ENCODE measurements at regions not wholly inside any gene's neighbourhood (a gene's known extent, or its start where the extent isn't known, plus 50 kb on each side); places are given as distances from the start of the nearest gene placed in this dataset.
"Not testable (repeated sequence)": the region's sequence is repeated elsewhere in the genome, so short reads cannot be mapped to it uniquely, and the experiment has no call there.

GRCh38 chr3:73228959-73229358 lies 167.5 kb downstream of the EBLN2 start:
- no peak for DNase-seq (ENCODE audit: low read depth)

DNA sequence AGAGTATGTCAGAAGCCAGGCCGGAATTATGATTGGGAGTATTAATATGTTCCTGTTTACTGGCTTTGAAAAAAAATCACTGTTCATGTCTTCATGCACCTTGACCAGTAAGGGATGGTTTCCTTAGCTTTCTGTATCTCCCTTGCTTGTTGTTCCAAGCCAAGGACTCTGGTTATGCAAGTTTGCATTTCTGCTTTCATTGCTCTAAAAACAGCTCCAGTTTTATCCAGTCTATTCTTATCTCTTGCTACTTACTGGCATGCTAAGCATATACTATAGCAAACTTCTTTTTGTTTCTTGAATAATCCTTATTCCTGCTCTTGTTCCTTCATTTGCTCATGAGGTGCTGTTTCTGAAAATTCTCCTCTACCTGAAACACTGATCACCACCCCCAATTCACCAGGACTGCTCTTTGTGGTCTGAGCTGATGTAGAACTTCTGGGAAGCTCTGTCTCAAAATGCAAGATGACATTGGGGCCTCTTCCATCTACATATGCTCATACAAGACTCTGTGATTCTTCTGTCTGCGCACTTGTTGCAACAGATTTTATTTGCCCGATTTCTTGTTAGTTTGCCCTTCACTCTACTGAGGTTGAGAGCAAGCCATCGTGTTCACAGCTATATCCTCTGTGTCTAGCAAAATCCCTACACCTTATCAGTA lies 173.0 kb downstream of the EBLN2 start:
- no peak for DNase-seq (ENCODE audit: low read depth)

DNA sequence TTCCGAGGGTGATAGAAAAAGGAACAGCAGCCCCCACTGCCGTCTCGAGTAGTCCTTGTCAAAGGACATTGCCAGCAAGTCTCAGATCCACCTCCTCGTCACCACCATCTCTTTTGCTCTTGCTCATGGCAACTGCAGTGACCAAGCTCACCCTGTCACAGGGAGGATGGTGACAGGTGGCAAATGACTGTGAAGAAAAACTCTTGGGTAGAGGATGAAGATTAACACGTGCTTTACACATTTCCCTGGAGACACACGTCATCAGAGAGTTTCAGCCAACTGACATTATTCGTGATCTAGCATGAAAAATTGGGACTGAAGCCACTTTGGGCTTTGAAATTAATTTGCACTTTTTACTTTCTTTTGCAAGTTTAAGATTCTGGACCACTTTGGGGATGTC lies 174.3 kb downstream of the EBLN2 start:
- no peak for DNase-seq (ENCODE audit: low read depth)

- no peak for DNase-seq (ENCODE audit: low read depth)
These were observed 175.4 kb downstream of the EBLN2 start for GRCh38 chr3:73236867-73237266.

GRCh38 chr3:73243740-73244139 lies 182.3 kb downstream of the EBLN2 start:
- DNase-seq (ENCODE audit: low read depth), result no peak

DNA sequence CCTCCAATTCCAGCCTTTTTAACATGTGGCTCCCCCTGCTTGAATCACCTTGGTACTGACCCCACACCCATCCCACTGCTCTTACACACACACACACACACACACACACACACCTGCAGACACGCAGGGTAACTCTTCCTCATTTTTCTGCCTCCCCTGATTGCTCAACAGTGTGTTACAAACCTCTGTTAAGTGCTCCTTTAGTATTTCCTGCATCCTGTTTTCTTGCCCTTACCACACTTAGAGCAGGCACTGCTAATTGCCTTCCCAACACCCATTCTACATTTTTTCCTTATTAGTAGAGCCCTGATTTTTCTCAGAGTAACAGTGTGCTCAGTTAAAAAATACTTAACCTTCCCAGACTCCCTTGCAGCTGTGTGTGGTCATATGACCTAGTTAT lies 184.0 kb downstream of the EBLN2 start:
- no peak for DNase-seq (ENCODE audit: low read depth)

DNA sequence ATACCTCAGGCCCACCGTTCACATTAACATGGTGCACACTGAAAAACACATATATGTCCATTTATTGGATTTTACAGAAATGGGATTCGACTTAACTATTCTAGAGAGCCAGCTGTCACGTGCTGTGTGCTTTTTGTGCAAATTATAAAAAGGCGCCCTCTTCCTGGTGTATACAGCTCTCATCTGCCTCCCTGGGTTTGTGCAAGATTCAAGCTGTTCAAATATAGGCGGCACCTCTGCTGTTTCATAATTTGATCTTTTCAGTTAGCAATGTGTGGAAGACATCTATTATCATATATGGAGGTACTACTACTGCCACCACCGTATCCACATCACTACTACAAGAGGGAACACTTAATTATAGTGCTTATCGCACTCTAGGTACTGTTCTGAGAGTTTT lies 187.6 kb downstream of the EBLN2 start:
- DNase-seq (ENCODE audit: low read depth), result no peak

DNA sequence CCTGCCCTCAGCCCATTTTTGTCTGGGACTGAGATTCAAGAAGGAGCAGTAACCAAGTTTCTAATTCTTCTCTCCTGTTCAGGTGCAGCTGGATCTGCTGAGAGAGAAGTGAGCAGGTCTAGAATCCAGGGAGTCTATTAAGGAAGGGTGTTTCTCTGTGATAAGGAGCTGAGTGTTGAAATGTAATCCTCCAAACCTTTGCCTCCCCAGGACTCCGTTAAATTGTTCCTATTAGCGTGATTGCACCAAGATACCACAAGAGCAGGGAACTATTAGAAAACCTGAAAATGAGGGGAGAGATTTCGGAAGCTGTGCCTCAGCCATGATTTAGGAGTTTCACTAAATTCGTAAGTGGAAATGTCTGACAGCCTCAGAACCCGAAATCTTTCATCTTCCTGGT lies 192.6 kb downstream of the EBLN2 start:
- DNase-seq (ENCODE audit: low read depth), result no peak

- DNase-seq (ENCODE audit: low read depth), result peak; percentile 20
These were observed 194.2 kb downstream of the EBLN2 start for GRCh38 chr3:73255609-73256029.

DNA sequence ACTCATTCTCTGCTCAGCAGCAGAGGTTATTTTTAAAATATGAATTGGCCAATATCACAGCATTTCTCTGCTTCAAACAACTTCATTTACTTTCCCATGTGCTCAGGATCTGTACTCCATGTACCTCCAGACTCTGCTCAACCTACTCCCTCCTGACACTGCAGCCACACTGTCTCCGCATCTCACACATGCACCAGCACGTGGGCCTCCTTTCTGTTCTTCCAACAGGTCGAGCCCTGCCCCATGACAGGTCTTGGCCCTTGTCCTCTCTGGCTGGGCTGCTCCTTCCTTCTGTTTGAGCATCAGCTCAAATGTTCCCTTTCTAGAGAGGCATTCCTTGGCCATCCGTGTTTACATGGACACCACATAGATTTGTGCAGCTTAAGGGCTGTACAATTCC lies 195.7 kb downstream of the EBLN2 start:
- no peak for DNase-seq (ENCODE audit: low read depth)

DNA sequence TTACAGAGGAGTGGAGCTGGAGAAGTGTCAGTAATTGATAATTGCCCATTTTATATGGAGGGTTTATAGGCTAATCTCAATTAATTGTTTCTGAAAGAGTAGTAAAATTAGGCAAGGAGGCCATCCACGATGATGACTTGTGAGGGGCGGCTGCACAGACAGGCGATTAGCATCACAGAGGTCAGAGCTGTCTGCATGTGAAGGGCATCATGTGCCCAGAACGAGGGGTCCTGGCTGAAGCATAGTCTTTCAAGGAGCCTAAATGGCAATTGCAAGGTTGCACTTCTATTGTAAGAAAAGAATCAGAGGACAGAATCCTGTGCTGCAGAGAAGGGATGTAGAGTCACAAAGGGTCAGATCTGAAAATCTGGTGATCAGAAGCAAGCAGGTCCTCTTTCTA lies 196.6 kb downstream of the EBLN2 start:
- no peak for DNase-seq (ENCODE audit: low read depth)

DNA sequence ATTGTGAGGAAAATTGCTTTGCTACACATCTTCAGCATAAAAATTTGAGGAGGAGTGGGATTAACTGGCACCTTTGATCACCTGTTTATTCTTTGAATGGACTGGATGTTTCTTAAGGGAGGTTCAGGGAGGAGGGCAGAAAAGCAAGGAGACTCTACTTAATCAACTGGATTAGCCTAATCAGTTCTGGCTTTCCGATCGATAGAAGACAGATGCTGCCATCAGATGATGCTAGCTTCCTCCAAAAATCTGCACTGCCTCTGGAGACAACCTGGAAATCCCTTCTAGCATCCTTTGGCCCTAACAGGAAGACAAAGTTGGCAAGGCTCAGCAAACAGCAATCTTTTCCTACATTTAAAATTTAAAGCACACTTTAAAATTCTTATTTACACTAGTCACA lies 197.8 kb downstream of the EBLN2 start:
- DNase-seq (ENCODE audit: low read depth), result no peak

DNA sequence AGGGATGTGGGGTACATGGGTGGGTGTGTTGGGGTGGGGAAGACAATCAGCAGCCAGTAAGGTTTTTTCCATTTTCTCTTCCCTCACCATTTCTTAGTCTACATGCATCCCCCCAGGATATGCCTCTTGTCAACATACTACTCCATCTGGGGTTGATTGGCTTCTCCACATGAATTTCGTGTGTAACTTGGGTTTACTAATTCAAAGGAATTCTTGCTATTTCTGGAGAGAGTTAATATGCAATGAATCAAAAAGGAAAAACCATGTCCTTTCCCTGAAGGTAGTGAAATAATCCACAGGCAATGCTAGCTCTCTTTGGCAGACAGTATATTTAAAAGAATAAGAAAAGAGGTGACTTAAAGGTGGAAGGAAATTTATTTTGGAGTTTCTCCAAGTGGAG lies 198.4 kb downstream of the EBLN2 start:
- no peak for DNase-seq (ENCODE audit: low read depth)

DNA sequence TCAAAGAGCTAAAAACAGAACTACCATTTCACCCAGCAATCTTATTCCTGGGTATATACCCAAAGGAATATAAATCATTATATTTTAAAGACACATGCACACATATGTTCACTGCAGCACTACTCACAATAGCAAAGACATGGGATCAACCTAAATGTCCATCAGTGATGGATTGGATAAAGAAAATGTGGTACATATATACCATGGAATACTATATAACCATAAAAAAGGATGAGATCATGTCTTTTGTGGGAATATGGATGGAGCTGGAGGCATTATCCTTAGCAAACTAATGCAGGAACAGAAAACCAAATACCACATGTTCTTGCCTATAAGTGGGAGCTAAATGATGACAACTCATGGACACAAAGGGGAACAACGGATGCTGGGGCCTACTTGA lies 205.1 kb downstream of the EBLN2 start:
- DNase-seq (ENCODE audit: low read depth), result not testable (repeated sequence)

DNA sequence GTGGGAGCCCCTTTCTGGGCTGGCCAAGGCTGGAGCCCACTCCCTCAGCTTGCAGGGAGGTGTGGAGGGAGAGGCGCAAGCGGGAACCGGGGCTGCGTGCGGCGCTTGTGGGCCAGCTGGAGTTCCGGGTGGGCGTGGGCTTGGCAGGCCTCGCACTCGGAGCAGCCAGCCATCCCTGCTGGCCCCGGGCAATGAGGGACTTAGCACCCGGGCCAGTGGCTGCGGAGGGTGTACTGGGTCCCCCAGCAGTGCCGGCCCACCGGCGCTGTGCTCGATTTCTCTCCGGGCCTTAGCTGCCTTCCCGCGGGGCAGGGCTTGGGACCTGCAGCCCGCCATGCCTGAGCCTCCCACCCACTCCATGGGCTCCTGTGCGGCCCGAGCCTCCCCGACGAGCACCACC lies 207.7 kb downstream of the EBLN2 start:
- DNase-seq (ENCODE audit: low read depth), result not testable (repeated sequence)

- no peak for DNase-seq (ENCODE audit: low read depth)
These were observed 209.5 kb downstream of the EBLN2 start for GRCh38 chr3:73270839-73271483.

GRCh38 chr3:73273341-73273740 lies 211.9 kb downstream of the EBLN2 start:
- DNase-seq (ENCODE audit: low read depth), result no peak

DNA sequence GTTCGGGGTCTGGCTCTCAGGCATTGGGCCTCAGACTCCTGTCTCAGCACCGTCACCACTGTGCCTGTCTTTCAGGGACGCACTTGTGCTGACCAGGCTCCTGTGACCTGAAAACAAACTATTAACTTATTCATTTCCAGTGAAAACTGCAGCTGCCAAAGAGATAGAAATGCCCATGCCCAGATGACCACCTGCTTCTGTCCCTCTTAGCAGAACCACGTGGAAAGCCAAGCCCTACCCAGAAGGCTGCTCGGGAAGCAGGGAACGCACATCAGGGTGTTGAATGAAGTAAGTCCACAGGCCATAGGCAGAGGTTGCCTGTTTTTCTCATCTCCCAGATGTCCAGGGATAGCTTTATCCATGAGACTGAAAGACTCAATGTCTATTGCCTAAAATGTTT lies 219.3 kb downstream of the EBLN2 start:
- DNase-seq (ENCODE audit: low read depth), result no peak

DNA sequence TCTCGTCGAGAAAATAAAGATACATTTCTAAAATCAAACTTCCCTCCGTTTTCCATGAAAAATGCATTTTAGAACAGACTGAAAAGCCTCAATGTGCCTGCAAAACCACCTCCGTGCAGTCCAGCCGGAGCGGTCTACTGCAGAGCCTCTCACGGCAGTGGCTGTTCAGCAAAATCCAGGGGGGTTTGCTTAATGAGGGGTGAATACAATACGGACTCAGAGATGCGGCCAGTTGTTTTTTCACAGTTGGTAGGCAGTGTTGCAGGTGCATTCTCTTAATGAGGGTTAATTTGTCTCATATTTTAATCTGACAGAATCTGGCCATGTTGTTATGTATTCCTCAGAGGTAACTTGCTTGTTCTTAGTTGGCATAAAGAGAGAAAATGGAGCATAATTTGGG lies 223.0 kb downstream of the EBLN2 start:
- DNase-seq (ENCODE audit: low read depth), result no peak

DNA sequence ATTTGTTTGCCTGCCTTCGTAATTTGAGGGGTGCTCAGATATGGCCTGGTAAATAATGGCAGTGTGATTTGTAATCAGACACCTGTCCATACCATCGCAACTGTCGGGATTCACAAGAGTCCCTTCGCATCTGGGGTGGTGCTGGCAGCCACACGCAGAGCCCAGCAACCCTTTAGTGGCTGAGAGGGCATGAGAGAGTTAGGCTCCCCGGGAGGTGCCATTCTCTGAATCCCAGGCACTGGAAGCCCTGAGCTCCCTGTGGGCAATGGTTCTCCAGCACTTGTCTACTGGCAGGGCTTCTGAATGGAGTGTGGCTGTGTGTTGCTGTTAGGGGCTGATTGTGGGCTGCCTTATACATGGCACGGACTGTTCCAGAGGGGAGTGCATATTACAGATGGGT lies 230.1 kb downstream of the EBLN2 start:
- no peak for DNase-seq (ENCODE audit: low read depth)

DNA sequence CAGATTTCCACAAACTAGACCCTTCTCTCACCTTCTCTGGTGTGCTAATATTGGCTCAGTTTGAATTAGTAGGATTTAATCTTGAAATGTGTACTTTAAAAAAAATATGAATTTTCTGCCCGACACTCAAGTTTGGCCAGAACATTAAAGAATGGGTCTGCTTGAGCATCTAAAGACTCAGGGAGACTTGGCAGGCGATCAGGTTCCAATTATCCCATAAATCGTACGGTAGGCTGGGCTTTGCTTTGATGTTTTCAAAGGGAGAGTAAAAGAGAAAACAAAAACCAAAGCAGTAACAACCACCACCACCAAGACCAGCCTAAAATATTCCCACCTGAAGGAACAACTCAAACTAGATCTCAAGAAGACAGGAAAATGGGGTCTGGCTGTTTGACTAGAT lies 230.8 kb downstream of the EBLN2 start:
- DNase-seq (ENCODE audit: low read depth), result no peak

DNA sequence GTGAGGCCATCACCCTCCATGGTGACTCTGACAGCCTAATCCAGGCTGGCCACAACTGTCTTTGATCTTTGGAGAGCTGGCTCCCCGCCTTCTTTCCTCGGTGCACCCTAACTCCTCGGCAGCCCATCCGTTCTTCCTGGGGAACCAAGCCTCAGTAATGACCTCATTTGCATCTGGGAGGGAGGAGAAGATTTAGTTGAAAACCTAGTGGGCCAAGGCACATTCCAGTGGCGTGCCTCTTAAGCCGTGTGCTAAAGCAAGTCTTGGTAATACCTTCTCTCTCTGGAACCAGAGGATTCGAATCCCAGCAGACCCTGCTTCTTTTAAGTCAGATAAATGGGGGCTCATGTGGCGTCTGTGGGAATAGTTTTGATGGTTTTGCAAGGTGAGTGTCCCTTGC lies 233.1 kb downstream of the EBLN2 start:
- no peak for DNase-seq (ENCODE audit: low read depth)

GRCh38 chr3:73295876-73296635 lies 234.6 kb downstream of the EBLN2 start:
- no peak for DNase-seq (ENCODE audit: low read depth)

Data from ELR (cell line).